Astrocyte of the spinal cord (primary cell): ENCODE measurements at regions not wholly inside any gene's neighbourhood (a gene's known extent, or its start where the extent isn't known, plus 50 kb on each side); places are given as distances from the start of the nearest gene placed in this dataset.
A peak's percentile ranks its signal among the peaks of the same experiment; 100 is the strongest.

ENCODE experiments used
- DNase-seq: peaks from one replicate; pipeline ENCODE4 v3.0.0; 2011; ENCODE audit warnings: low read depth, low spot score
- H3K4me3 ChIP-seq: 2 replicates; pipeline ENCODE4 v1.5.1; 2011; ENCODE audit warnings: low read depth, mild to moderate bottlenecking, low read length, moderate library complexity
- in situ Hi-C: cut with HindIII; loops from 2 replicates; pipeline ENCODE4 v1.10.0; 2017; ENCODE audit warnings: low sequenced_read_pairs
- TF ChIP-seq, protein P1 (sequence below): IDR thresholded peaks from 2 replicates; pipeline ENCODE4 v1.5.1; 2012; ENCODE audit warnings: low read depth, mild to moderate bottlenecking, low read length, inconsistent platforms

DNA sequence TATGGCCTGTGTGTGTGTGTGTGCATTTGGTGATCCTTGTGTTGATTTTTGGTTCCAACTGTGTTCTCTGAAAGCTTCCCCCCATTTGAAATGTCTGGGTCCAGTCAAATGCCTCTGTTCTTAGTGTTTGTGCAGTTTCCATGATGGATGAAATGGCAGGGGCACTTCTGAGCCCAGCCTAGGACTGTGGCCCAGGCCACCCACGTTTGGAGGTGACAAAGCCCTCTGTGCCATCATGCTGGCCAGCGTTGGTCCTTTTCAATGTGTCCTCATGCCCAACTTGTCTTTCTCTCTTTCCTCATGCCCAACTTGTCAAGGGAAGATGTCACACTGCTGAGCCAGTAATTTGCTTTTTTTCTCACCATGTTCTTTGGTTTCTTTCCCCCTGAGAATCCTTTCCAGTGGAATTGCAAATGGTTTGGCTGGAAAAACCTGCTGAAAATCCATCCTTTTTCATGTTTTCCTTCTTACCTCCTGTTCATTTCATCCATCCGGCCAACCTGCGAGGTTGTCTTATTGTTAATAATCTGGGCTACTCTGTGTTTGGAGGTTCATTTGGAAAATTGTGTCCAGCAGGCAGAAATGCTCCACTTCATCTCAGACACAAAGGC, 113.7 kb upstream of the NAV2 start:
- TF ChIP-seq, protein P1, sequence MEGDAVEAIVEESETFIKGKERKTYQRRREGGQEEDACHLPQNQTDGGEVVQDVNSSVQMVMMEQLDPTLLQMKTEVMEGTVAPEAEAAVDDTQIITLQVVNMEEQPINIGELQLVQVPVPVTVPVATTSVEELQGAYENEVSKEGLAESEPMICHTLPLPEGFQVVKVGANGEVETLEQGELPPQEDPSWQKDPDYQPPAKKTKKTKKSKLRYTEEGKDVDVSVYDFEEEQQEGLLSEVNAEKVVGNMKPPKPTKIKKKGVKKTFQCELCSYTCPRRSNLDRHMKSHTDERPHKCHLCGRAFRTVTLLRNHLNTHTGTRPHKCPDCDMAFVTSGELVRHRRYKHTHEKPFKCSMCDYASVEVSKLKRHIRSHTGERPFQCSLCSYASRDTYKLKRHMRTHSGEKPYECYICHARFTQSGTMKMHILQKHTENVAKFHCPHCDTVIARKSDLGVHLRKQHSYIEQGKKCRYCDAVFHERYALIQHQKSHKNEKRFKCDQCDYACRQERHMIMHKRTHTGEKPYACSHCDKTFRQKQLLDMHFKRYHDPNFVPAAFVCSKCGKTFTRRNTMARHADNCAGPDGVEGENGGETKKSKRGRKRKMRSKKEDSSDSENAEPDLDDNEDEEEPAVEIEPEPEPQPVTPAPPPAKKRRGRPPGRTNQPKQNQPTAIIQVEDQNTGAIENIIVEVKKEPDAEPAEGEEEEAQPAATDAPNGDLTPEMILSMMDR: no peak
- no peak overlapping the region for H3K4me3 ChIP-seq
- in situ Hi-C loops: no loop called here
- DNase-seq: no peak

DNA sequence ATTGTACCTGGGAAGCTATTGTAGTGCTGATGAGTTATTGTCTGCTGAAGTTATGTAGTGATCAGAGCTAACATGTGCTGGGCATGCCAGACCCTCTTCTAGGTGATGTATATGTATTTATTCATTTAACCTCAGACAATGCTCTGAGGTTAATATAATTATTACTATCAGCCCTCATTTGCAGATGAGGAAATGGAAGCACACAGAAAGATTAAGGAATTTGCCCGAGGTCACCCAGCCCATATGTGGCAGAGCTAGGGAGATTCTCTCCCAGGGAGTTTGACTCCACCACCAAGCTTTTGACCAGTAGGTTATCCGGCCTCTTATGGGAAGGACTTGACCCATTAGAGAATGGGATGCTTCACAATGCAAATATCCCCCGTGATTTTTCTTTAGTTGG, 114.2 kb upstream of the NAV2 start:
- no peak overlapping the region for H3K4me3 ChIP-seq
- TF ChIP-seq, protein P1: no peak
- in situ Hi-C loops: no loop called here
- no peak for DNase-seq

DNA sequence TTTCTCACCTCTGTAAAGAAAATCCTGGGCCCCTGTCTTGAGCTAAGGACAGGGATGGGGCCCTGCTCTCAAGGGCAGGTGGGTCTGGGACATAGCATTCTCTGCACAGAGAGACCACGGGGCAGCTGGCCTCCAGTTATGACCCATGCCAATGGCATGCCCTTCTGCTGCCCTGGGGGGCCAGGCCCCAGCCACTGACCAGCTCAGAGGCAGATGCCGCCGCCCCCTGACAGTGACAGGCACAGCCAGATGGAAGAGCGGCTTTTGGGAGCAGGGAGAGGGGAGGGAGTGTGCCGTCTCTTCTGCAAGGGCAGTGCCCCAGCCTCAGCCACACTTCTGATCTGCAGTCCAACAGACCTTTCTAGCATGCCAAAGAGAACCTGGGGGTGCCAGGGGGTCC, 114.8 kb upstream of the NAV2 start:
- no peak for DNase-seq
- TF ChIP-seq, protein P1: no peak
- in situ Hi-C loops: no loop called here
- H3K4me3 ChIP-seq: no peak overlapping the region

DNA sequence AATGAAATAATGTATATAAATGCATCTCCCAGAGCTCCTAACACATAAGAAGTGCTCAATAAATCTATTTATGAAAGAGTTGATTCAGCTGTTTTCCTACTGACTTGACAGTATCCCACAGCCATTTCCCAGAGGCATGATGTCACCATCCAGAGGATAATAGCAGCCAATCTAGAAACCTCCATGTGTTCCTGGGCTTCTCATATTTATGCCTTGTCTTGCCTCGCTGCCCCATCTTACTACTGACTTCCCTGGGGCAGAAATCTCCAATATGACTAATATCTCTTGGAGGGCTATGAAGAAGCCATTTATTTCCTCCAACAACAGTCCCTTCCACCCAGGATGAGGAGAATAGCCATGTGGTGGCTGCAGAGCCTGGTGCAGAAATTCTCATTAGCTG, 115.4 kb upstream of the NAV2 start:
- in situ Hi-C loops: no loop called here
- peak; percentile 83 for DNase-seq
- no peak overlapping the region for H3K4me3 ChIP-seq
- TF ChIP-seq, protein P1: no peak

DNA sequence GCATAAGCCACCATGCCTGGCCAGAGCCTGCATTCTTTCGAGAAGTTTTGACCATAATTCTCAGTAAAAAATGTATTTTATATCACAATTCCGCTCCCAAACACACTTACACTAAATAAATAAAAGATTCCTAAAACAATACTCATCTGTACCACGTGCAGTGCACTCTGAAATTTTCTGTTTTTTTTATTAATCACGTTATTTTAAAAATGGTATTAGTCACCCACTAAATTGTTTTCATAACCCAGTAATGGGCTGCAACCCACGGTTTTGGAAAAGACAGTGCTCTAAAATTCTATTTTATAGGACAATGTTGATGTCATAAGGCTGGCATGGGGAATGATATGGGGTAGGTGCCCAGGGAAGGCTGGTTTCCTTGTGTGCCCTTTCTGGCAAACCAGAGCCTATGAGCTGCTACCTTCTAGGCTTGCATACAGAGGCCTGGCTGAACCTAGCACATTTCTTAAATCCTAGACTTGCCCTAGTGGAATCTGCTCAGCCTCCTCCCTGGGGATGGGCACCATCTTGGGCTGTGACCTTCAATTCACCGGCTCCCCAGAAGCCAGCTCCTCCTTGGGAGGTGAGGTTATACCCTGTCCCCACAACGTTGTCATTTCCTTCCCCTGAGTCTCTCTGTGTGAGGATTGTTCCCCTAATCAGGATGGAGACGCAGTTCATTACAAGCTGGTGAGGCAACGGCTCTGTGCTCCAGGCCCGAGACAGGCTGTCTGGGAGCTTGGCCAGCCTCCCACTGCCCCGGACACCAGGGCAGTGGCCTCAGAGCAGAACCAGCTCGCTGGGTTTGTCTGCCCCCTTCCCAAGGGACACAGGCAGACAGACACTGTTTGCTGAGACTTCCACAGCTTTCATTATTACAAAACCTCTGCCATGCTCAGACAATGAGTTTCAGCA, 116.5 kb upstream of the NAV2 start:
- peak; percentile 92 for DNase-seq
- in situ Hi-C loops: no loop called here
- H3K4me3 ChIP-seq: no peak overlapping the region

DNA sequence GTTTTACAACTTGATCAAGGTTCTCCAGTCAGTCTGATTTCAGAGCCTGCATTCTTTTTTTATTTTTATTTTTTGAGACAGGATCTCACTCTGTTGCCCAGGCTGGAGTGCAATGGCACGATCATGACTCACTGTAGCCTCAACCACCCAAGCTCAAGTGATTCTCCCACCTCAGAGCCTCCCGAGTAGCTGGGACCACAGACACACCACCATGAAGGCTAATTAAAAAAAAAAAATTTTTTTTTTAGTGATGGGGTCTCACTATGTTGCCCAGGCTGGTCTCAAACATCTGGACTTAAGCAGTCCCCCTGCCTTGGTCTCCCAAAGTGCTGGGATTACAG, 117.2 kb upstream of the NAV2 start:
- DNase-seq: no peak
- in situ Hi-C loops: no loop called here
- H3K4me3 ChIP-seq: no peak overlapping the region
- TF ChIP-seq, protein P1: no peak

More for the DNA sequence above, 116.5 kb upstream of the NAV2 start:
- TF ChIP-seq, protein P1: no peak
